ENCODE measurements at regions not wholly inside any gene's neighbourhood (a gene's known extent, or its start where the extent isn't known, plus 50 kb on each side); places are given as distances from the start of the nearest gene placed in this dataset.
"Not testable (repeated sequence)": the region's sequence is repeated elsewhere in the genome, so short reads cannot be mapped to it uniquely, and the experiment has no call there.

DNA sequence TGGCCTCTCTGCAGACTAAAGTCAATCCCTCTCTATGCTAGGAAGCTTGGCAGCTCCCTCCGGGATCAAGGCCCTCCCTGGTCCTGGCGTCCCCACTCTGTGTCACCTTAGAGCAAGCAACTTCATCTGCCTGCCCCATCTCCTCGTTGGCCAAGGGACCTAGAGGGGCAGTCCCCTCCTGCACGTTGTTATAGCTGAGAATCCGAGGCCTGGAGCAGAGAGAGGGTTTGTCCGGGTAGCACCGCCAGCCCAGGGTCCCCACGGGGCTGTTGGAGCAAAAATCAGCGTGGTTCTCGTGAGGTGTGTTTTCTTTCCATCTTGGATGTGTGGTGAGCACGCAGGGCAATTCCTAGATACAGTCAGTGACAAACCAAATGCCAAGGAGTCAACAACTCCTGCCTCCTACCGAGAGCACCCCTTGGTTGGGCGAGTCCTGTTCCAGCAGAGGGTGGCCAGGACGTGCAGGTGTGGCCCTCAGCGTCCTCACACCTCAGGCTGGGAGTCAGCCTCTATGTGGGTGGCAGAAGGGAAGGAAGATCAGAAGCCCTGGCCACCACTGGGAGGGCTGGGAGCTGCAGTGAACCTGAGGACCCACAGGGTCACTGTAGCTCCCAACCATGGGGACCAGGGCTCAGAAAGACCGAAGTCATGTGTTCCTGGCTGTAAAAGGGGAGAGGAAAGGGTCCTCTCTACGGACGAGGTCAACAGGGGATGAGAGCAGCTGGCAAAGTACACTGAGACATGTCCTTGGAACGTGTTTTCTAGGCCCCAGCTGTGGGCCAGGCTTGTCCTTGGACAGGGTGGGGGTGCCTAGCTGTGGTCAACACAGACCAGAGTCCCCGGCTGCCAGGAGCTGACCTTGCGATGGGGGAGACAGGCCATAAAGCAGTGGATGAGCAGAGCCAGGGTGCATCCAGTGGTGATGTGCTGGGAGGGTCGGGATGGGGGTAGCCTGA, 85.6 kb upstream of the CIBAR2 start:
- Mint-ChIP-seq H3K27me3 (ENCODE audit: low read depth) (peaks cover 4% of the 10 kb centered on the region), H3K36me3 (ENCODE audit: insufficient read depth in 2 of 2) (no peaks in the 10 kb centered on the region), H3K4me1 (ENCODE audit: low read depth) (no peaks in the 10 kb centered on the region), H3K4me3 (no peak overlapping the region), H3K27ac (no peak overlapping the region), H3K9me3 (no peaks in the 10 kb centered on the region)
- no peak for ATAC-seq (replicated peaks in 1 of 2)
- no peak for DNase-seq

- DNase-seq (no peak), ATAC-seq (replicated peaks in 1 of 2) (no peak)
- H3K27me3 Mint-ChIP-seq (ENCODE audit: low read depth), result peaks cover 3% of the 10 kb centered on the region
- H3K27ac Mint-ChIP-seq, result no peak overlapping the region
- H3K9me3 Mint-ChIP-seq, result no peaks in the 10 kb centered on the region
- H3K4me3 Mint-ChIP-seq, result no peak overlapping the region
- no peaks in the 10 kb centered on the region for H3K4me1 Mint-ChIP-seq (ENCODE audit: low read depth)
- H3K36me3 Mint-ChIP-seq (ENCODE audit: insufficient read depth in 2 of 2), result no peaks in the 10 kb centered on the region
Measured at GRCh38 chr16:85199069-85199725, 86.9 kb upstream of the CIBAR2 start.

DNA sequence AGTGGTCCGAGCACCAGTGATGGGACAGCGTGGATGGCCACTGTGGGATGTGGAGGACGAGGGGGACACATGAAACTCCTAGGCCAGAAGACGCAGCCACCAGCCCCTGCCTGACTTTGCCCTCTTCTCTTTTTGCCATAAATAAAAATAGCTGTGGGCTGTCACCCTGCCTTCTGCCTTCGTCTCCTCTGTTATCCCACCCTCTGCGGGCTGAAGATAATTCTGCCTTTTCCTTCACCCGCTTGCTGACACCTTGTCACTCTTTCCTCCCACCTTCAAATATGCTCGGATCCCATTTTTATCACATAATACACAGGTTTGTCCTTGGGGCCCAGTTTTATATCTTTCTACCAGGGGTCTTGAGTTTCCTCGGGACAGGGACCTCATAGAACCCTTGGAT, 87.6 kb upstream of the CIBAR2 start:
- ATAC-seq (replicated peaks in 1 of 2) (no peak), DNase-seq (no peak)
- no peaks in the 10 kb centered on the region for H3K4me1 Mint-ChIP-seq (ENCODE audit: low read depth)
- H3K36me3 Mint-ChIP-seq (ENCODE audit: insufficient read depth in 2 of 2), result no peaks in the 10 kb centered on the region
- no peak overlapping the region for H3K4me3 Mint-ChIP-seq
- H3K27ac Mint-ChIP-seq, result no peak overlapping the region
- H3K9me3 Mint-ChIP-seq, result no peaks in the 10 kb centered on the region
- H3K27me3 Mint-ChIP-seq (ENCODE audit: low read depth), result no peaks in the 10 kb centered on the region

DNA sequence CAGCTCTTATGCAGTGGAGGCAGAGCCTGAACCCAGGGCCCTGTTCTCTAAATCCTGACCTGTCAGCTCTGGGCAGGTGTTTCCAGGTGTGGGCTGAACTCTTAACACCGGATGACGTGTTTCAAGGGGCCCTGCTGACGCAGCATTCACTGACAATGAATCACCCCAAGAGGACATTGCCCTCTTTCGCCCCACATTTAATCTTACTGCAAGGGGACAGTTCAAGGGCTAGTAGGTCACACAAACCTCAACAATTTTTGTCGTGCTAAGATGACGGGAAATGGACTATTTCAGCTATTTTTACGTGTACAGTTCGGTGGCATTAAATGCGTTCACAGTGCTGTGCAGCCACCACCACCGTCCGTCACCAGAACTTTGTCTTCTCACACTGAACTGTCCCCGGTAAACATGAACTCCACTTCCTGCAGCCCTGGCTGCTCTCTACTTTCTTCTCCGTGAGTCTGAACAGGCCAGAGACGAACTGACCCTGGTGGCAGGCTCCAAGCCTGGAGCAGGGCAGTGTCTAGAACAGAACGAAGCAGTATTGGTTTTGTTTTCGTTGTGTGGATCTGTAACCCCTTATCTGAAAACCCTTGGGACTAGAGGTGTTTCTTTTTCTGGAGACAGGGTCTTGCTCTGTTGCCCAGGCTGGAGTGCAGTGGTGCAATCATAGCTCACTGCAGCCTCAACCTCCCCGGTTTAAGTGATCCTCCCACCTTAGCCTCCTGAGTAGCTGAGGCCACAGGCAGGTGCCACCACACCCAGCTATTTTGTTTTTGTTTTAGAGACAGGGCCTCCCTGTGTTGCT, 88.4 kb upstream of the CIBAR2 start:
- H3K36me3 Mint-ChIP-seq (ENCODE audit: insufficient read depth in 2 of 2), result no peaks in the 10 kb centered on the region
- no peaks in the 10 kb centered on the region for H3K27me3 Mint-ChIP-seq (ENCODE audit: low read depth)
- no peak overlapping the region for H3K4me3 Mint-ChIP-seq
- no peaks in the 10 kb centered on the region for H3K9me3 Mint-ChIP-seq
- DNase-seq, result no peak
- H3K4me1 Mint-ChIP-seq (ENCODE audit: low read depth), result no peaks in the 10 kb centered on the region
- H3K27ac Mint-ChIP-seq, result no peak overlapping the region
- ATAC-seq (replicated peaks in 1 of 2), result no peak

DNA sequence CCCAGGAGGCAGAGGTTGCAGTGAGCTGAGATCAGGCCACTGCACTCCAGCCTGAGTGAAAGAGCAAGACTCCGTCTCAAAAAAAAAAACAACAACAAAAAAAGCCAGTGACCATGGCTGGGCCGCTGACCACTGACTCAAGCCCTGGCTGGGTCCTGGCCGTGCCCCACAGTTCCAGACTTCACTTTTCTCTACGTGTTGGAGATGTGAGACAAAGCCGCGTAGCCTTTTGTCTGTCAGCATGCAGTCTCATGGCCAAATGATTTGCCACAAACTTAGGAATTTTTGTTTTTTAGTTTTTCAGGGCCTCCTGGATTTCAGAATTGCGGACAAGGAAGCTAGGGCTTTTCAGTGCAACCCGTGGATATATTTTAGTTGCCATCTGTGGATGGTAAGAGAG, 89.3 kb upstream of the CIBAR2 start:
- no peak overlapping the region for H3K27ac Mint-ChIP-seq
- H3K27me3 Mint-ChIP-seq (ENCODE audit: low read depth), result no peaks in the 10 kb centered on the region
- no peak for DNase-seq
- no peak for ATAC-seq (replicated peaks in 1 of 2)
- H3K9me3 Mint-ChIP-seq, result no peaks in the 10 kb centered on the region
- H3K4me1 Mint-ChIP-seq (ENCODE audit: low read depth), result no peaks in the 10 kb centered on the region
- H3K4me3 Mint-ChIP-seq, result no peak overlapping the region
- H3K36me3 Mint-ChIP-seq (ENCODE audit: insufficient read depth in 2 of 2), result no peaks in the 10 kb centered on the region

- Mint-ChIP-seq H3K27ac (no peak overlapping the region), H3K4me1 (ENCODE audit: low read depth) (no peaks in the 10 kb centered on the region), H3K9me3 (no peaks in the 10 kb centered on the region), H3K4me3 (no peak overlapping the region), H3K27me3 (ENCODE audit: low read depth) (no peaks in the 10 kb centered on the region), H3K36me3 (ENCODE audit: insufficient read depth in 2 of 2) (no peaks in the 10 kb centered on the region)
- DNase-seq (no peak), ATAC-seq (replicated peaks in 1 of 2) (no peak)
Measured at GRCh38 chr16:85202051-85202601, 89.9 kb upstream of the CIBAR2 start.

GRCh38 chr16:85202631-85203461, 90.6 kb upstream of the CIBAR2 start:
- Mint-ChIP-seq H3K27ac (no peak overlapping the region), H3K27me3 (ENCODE audit: low read depth) (no peaks in the 10 kb centered on the region), H3K36me3 (ENCODE audit: insufficient read depth in 2 of 2) (no peaks in the 10 kb centered on the region), H3K9me3 (no peaks in the 10 kb centered on the region), H3K4me3 (no peak overlapping the region), H3K4me1 (ENCODE audit: low read depth) (no peaks in the 10 kb centered on the region)
- no peak for ATAC-seq (replicated peaks in 1 of 2)
- DNase-seq, result no peak

- Mint-ChIP-seq H3K4me3 (no peak overlapping the region), H3K27ac (no peak overlapping the region), H3K27me3 (ENCODE audit: low read depth) (no peaks in the 10 kb centered on the region), H3K9me3 (no peaks in the 10 kb centered on the region), H3K4me1 (ENCODE audit: low read depth) (no peaks in the 10 kb centered on the region), H3K36me3 (ENCODE audit: insufficient read depth in 2 of 2) (no peaks in the 10 kb centered on the region)
- ATAC-seq (replicated peaks in 1 of 2) (no peak), DNase-seq (no peak)
Measured at GRCh38 chr16:85203462-85203813, 91.2 kb upstream of the CIBAR2 start.

- Mint-ChIP-seq H3K9me3 (peaks cover 0 to 2% of the 10 kb centered on the region in 2 donors), H3K27ac (no peak overlapping the region), H3K4me1 (ENCODE audit: low read depth) (no peaks in the 10 kb centered on the region), H3K36me3 (ENCODE audit: insufficient read depth in 2 of 2) (no peaks in the 10 kb centered on the region), H3K27me3 (ENCODE audit: low read depth) (no peaks in the 10 kb centered on the region), H3K4me3 (no peak overlapping the region)
- DNase-seq, result no peak
- no peak for ATAC-seq (replicated peaks in 1 of 2)
Measured at GRCh38 chr16:85204242-85205010, 92.2 kb upstream of the CIBAR2 start.

DNA sequence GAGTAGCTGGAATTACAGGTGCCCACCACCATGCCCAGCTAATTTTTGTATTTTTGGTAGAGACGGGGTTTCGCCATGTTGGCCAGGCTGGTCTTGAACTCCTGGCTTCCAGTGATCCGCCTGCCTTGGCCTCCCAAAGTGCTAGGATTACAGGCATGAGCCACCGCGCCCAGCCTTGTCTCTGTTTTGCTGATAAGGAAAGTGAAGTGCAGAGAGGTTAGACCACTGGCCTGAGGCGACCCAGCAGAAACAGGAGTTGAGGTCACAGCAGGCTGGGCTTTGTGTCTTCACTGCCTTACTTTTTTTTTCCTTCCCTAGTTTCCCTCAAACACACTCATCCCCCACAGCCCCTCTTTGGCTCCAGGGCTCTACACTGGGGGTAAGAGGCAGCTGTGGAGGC, 93.0 kb upstream of the CIBAR2 start:
- not testable (repeated sequence) for ATAC-seq (replicated peaks in 1 of 2); H3K9me3 Mint-ChIP-seq; H3K4me3 Mint-ChIP-seq; H3K4me1 Mint-ChIP-seq (ENCODE audit: low read depth); DNase-seq; H3K27ac Mint-ChIP-seq; H3K27me3 Mint-ChIP-seq (ENCODE audit: low read depth); H3K36me3 Mint-ChIP-seq (ENCODE audit: insufficient read depth in 2 of 2)

- Mint-ChIP-seq H3K27me3 (ENCODE audit: low read depth) (no peaks in the 10 kb centered on the region), H3K4me1 (ENCODE audit: low read depth) (no peaks in the 10 kb centered on the region), H3K27ac (no peak overlapping the region), H3K4me3 (no peak overlapping the region), H3K9me3 (peaks cover 0 to 2% of the 10 kb centered on the region in 2 donors), H3K36me3 (ENCODE audit: insufficient read depth in 2 of 2) (no peaks in the 10 kb centered on the region)
- ATAC-seq (replicated peaks in 1 of 2) (no peak), DNase-seq (no peak)
Measured at GRCh38 chr16:85205747-85206471, 93.6 kb upstream of the CIBAR2 start.

All from activated T-cell treated with anti-CD3 and anti-CD28 coated beads, Interleukin-2, amount 50 U/mL, for 72 hours (primary cell).